ENCODE measurements at regions not wholly inside any gene's neighbourhood (a gene's known extent, or its start where the extent isn't known, plus 50 kb on each side); places are given as distances from the start of the nearest gene placed in this dataset.

GRCh38 chr3:152731511-152731910 lies 103.4 kb upstream of the P2RY1 start (continued):
- TF ChIP-seq HLTF (IDR thresholded peaks at IDR 0.05) = no peak

GRCh38 chr3:152733584-152734119 lies 101.3 kb upstream of the P2RY1 start:
- Histone ChIP-seq H3K9ac (ENCODE audit: insufficient read depth in 1 of 2, low read depth in 2 of 2, low read length in 2 of 2) (no peak overlapping the region), H3K4me2 (ENCODE audit: insufficient read depth, low read length) (no peak overlapping the region), H3K4me1 (replicated peaks in 1 of 2; ENCODE audit: control insufficient read depth in 2 of 2, insufficient read depth in 2 of 2, low read length in 2 of 2) (no peaks in the 10 kb centered on the region), H3K4me3 (no peak overlapping the region), H3K36me3 (ENCODE audit: control insufficient read depth, insufficient read depth, low read length) (no peaks in the 10 kb centered on the region), H2AFZ (ENCODE audit: low read depth, low read length) (no peak overlapping the region), H3K9me3 (replicated peaks; ENCODE audit: control insufficient read depth, insufficient read depth, low read depth, low read length) (no peaks in the 10 kb centered on the region), H3K27me3 (ENCODE audit: control insufficient read depth in 2 of 2, insufficient read depth in 2 of 2, low read length in 2 of 2) (no peaks in the 10 kb centered on the region), H3K79me2 (ENCODE audit: control insufficient read depth, insufficient read depth, low read length) (no peaks in the 10 kb centered on the region), H3K27ac (ENCODE audit: extremely low read depth, low read depth, low read length) (no peak overlapping the region), H4K20me1 (replicated peaks; ENCODE audit: control insufficient read depth, insufficient read depth, low read length) (no peaks in the 10 kb centered on the region), H3K9me1 (ENCODE audit: control insufficient read depth, insufficient read depth, low read length) (no peaks in the 10 kb centered on the region)
- TF ChIP-seq FIP1L1 (IDR thresholded peaks at IDR 0.05; ENCODE audit: low read depth, low read length, poor library complexity, severe bottlenecking) = no peak
- TF ChIP-seq AFF4 (CRISPR knock-in tag; IDR thresholded peaks at IDR 0.05) = no peak
- TF ChIP-seq SRSF1 (IDR thresholded peaks at IDR 0.05; ENCODE audit: low read depth, low read length) = no peak
- TF ChIP-seq ZHX1 (conservative IDR thresholded peaks at IDR 0.05; ENCODE audit: low read length) = no peak
- TF ChIP-seq SMAD3 (CRISPR knock-in tag; conservative IDR thresholded peaks at IDR 0.05) = no peak
- TF ChIP-seq TRIM28 (IDR thresholded peaks at IDR 0.05) = no peak
- no peak for TF ChIP-seq KAT2B (IDR thresholded peaks at IDR 0.05; ENCODE audit: low read depth, low read length)
- TF ChIP-seq NELFE (IDR thresholded peaks at IDR 0.05; ENCODE audit: insufficient read depth, insufficient read length) = no peak
- TF ChIP-seq CHAMP1 (IDR thresholded peaks at IDR 0.05) = no peak
- no TSS peak for BruUV-seq (replicated peaks)
- ChIA-PET POLR2A (no interaction called here), CTCF (ENCODE audit: low intra/inter-chr PET ratio) (no interaction called here)
- intact Hi-C loops (cut with micrococcal nuclease) (no loop called here), in situ Hi-C loops (cut with MboI) (no loop called here)
- no peak for ATAC-seq
- DNase-seq (ENCODE audit: extremely low read depth in 1 of 4, low spot score in 3 of 4) = no peak
- WGBS (ENCODE audit: insufficient coverage, low coverage, missing lambda C conversion rate) = 68% methylated on average over 2 of the region's 2 CpGs
- no peak for FAIRE-seq

All from K562 (cell line).